ENCODE measurements at regions not wholly inside any gene's neighbourhood (a gene's known extent, or its start where the extent isn't known, plus 50 kb on each side); places are given as distances from the start of the nearest gene placed in this dataset.

GRCh38 chr18:56003009-56003719, 415.2 kb upstream of the TCF4 start:
- FAIRE-seq: no peak
- DNase-seq (ENCODE audit: low read depth in 1 of 2, low spot score in 2 of 2): no peak
- H3K4me3 ChIP-seq (ENCODE audit: extremely low read depth in 1 of 4, insufficient read depth in 2 of 4, low read depth in 3 of 4, low read length in 4 of 4): no peak overlapping the region
- H3K36me3 ChIP-seq (ENCODE audit: control insufficient read depth in 2 of 4, insufficient read depth in 4 of 4, low read length in 3 of 4): no peaks in the 10 kb centered on the region
- no peaks in the 10 kb centered on the region for H3K79me2 ChIP-seq (ENCODE audit: control insufficient read depth in 1 of 2, insufficient read depth in 2 of 2, low read length in 2 of 2)
- H3K4me1 ChIP-seq (replicated peaks in 1 of 4; ENCODE audit: control insufficient read depth in 3 of 4, insufficient read depth in 4 of 4, low read length in 3 of 4): peaks cover 2 to 11% (median 5%) of the 10 kb centered on the region in 4 experiments; a peak in 5 of 7 replicates
- H3K23ac ChIP-seq (ENCODE audit: insufficient read length): no peak overlapping the region
- no peak overlapping the region for H3K9ac ChIP-seq (replicated peaks in 1 of 4; ENCODE audit: extremely low read depth in 1 of 4, low read depth in 3 of 4, low read length in 3 of 4)
- H3K18ac ChIP-seq (ENCODE audit: extremely low read depth, low read length): no peak overlapping the region
- 83% methylated on average over 1 of the region's 1 CpG; no CpG with 5 or more reads in 1 of the 2 experiments for WGBS, 2 experiments (ENCODE audit: extremely low coverage in 1 of 2, insufficient coverage in 1 of 2, insufficient read length in 1 of 2, insufficient replicate concordance in 2 of 2, low coverage in 1 of 2, low lambda C conversion rate in 2 of 2, missing lambda C conversion rate in 1 of 2)
- CTCF ChIA-PET (ENCODE audit: partially characterized antibody): interaction anchor here (0.8 to 1.3 kb wide), 3 partner anchors 9 to 20 kb away, joined by 3 read pairs; no protein-coding TSS in a partner anchor
- no peak overlapping the region for H2BK12ac ChIP-seq (ENCODE audit: low read depth, low read length)
- H4K91ac ChIP-seq (replicated peaks; ENCODE audit: insufficient read length, low read length): no peak overlapping the region
- no peak overlapping the region for H3K27ac ChIP-seq (ENCODE audit: low read depth, low read length)
- H2BK5ac ChIP-seq (ENCODE audit: low read depth, low read length): no peak overlapping the region
- no peak overlapping the region for H3K14ac ChIP-seq (ENCODE audit: insufficient read length)
- no peaks in the 10 kb centered on the region for H3K79me1 ChIP-seq (ENCODE audit: low read depth, low read length)
- H2BK120ac ChIP-seq (replicated peaks; ENCODE audit: low read depth, low read length): no peak overlapping the region
- H4K8ac ChIP-seq (ENCODE audit: extremely low read depth, insufficient read depth, low read length): no peak overlapping the region
- no peaks in the 10 kb centered on the region for H3K27me3 ChIP-seq (replicated peaks in 1 of 4; ENCODE audit: control insufficient read depth in 3 of 4, extremely low read depth in 1 of 4, insufficient read depth in 3 of 4, low read length in 3 of 4)
- no peak overlapping the region for H2AK5ac ChIP-seq (ENCODE audit: low read depth, low read length)
- no peak overlapping the region for H2BK15ac ChIP-seq (ENCODE audit: low read length)
- H2AFZ ChIP-seq (ENCODE audit: low read length): no peak overlapping the region
- H3K4ac ChIP-seq (replicated peaks; ENCODE audit: insufficient read length, low read depth, low read length): no peak overlapping the region
- no peak overlapping the region for H2BK20ac ChIP-seq (ENCODE audit: low read length)
- H4K5ac ChIP-seq (ENCODE audit: insufficient read length, low read depth, low read length): no peak overlapping the region
- no peaks in the 10 kb centered on the region for H3K9me3 ChIP-seq (ENCODE audit: insufficient read depth in 2 of 2, low read depth in 1 of 2, low read length in 1 of 2)
- no peak overlapping the region for H3K4me2 ChIP-seq (ENCODE audit: insufficient read depth in 1 of 2, low read depth in 2 of 2, low read length in 2 of 2)
- H3K56ac ChIP-seq (replicated peaks; ENCODE audit: insufficient read length, low read depth, low read length): no peak overlapping the region
- H4K20me1 ChIP-seq (replicated peaks in 1 of 2; ENCODE audit: control insufficient read depth in 1 of 2, insufficient read depth in 2 of 2, low read length in 2 of 2): no peaks in the 10 kb centered on the region
- POLR2A ChIA-PET (ENCODE audit: partially characterized antibody): no interaction called here
- no peaks in the 10 kb centered on the region for H3K23me2 ChIP-seq (ENCODE audit: low read depth, low read length)
- TF ChIP-seq HDAC2 (IDR thresholded peaks at IDR 0.05; ENCODE audit: borderline replicate concordance in 1 of 2, low read depth in 2 of 2, low read length in 2 of 2) (no peak), RXRA (IDR thresholded peaks at IDR 0.05; ENCODE audit: insufficient read depth, low read depth, low read length) (no peak), SIX5 (IDR thresholded peaks at IDR 0.05; ENCODE audit: low read depth, low read length) (no peak), JUN (IDR thresholded peaks at IDR 0.05; ENCODE audit: low read depth, low read length) (no peak), POLR2AphosphoS5 (IDR thresholded peaks at IDR 0.05; ENCODE audit: low read depth, low read length) (no peak)

Measured in H1 (cell line).